Cardiac fibroblast (primary cell): ENCODE measurements at regions not wholly inside any gene's neighbourhood (a gene's known extent, or its start where the extent isn't known, plus 50 kb on each side); places are given as distances from the start of the nearest gene placed in this dataset.

Experiments
- DNase-seq, 2 donors: peaks; one replicate each; pipeline versions ENCODE4 v3.0.0 to v3.0.0-alpha.2; 2010; ENCODE audit warnings: low read depth in 2 of 2
- H3K4me3 ChIP-seq, 2 donors: replicated peaks in 1 of 2; 1 replicate in 1 of 2; 2 replicates in 1 of 2; pipeline ENCODE4 v1.5.1; 2011; ENCODE audit warnings: low read depth in 2 of 2, low read length in 2 of 2, mild to moderate bottlenecking in 2 of 2, moderate library complexity in 1 of 2
- TF ChIP-seq, protein P1 (sequence below): IDR thresholded peaks from one replicate; pipeline ENCODE4 v1.5.1; 2011; ENCODE audit warnings: low read depth, mild to moderate bottlenecking, low read length, inconsistent platforms

DNA sequence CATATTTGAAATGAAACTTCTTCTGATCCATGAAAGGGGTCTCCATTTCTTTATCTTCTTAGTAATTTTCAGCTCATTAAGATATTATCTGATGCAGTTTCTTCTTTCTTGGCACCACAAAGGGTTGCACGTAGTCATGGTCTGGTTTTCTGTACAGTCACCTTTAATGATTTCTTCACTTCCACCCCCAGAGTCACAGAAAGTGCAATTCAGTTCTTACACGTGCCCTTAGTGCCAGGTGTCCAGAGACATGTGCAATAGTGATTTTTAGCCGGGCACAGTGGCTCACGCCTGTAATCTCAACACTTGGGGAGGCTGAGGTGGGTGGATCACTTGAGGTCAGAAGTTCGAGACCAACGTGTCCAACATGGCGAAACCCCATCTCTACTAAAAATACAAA, 202.8 kb upstream of the MTNR1B start:
- TF ChIP-seq, protein P1, sequence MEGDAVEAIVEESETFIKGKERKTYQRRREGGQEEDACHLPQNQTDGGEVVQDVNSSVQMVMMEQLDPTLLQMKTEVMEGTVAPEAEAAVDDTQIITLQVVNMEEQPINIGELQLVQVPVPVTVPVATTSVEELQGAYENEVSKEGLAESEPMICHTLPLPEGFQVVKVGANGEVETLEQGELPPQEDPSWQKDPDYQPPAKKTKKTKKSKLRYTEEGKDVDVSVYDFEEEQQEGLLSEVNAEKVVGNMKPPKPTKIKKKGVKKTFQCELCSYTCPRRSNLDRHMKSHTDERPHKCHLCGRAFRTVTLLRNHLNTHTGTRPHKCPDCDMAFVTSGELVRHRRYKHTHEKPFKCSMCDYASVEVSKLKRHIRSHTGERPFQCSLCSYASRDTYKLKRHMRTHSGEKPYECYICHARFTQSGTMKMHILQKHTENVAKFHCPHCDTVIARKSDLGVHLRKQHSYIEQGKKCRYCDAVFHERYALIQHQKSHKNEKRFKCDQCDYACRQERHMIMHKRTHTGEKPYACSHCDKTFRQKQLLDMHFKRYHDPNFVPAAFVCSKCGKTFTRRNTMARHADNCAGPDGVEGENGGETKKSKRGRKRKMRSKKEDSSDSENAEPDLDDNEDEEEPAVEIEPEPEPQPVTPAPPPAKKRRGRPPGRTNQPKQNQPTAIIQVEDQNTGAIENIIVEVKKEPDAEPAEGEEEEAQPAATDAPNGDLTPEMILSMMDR, result no peak
- no peak overlapping the region for H3K4me3 ChIP-seq

DNA sequence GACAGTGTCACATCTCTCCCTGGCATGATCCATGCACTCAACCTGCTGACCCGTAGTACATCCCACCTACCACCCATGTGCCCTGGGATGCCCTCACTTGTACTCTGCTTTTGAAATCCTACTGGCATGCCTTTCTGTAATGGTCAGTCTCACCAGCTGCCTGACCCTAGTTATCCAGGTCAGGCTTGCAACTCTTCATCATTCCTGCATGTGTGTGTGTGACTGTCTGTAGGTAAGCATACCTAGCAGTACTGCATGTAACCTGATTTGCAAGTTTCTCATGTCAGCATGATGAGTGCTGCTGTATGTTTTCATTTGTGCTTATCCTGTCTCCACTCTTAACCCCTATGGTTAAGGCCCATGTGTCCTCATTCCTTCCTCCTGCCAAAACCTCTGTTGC, 202.0 kb upstream of the MTNR1B start:
- no peak overlapping the region for H3K4me3 ChIP-seq
- TF ChIP-seq, protein P1, result no peak
- DNase-seq, result no peak

More for the DNA sequence above, 202.8 kb upstream of the MTNR1B start:
- DNase-seq, result no peak

DNA sequence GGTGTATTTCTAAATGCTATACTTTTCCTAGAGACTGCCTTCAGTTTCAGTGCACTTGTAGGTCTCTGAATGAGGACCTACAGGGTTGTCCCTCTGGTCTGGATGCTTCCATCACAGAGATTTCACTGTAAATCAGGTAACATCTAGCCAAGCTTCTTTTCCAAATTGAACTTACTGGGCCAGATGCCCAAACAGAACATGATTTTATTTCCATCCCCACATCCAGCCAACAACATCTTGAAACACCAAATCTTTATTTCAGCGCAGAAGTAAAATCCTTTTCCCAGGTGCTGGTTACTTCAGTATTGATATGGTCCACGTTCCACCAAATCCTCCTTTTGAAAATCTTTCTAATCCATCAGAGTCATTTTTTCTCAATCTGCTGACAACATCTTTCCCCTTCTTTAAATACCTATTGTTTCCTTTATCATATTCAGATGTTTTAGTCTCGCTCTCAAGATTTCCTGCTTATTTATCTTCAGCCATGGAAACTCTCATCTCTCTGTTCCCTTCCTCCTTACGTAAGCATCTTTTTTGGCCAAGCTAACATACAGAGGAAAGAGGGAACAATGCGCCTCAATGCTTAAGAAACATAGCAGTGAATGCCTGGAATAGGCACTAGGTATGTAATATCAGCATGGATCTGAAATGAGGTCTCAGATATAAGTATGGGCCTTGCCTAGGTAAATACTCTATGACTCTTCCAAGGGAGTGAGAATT, 201.2 kb upstream of the MTNR1B start:
- DNase-seq, result no peak
- no peak overlapping the region for H3K4me3 ChIP-seq
- TF ChIP-seq, protein P1, result no peak

DNA sequence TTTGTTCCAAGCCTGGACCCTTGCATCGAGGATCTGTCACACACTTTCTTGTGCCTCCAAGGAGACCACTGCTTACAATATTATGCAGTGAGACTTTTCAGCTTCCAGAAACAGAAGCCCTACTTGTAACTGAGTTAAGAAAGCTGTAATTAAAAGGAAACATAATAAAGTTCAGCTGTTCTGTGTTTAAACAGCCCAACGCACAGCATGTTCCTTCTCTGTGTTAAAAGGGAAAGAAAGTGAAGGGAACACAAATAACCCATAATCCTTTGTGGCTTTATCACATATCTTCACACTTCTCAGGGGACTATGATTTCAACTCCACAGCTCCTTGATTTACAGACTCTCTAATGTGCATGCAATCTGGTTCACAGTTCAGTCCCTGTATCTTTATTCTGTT, 200.3 kb upstream of the MTNR1B start:
- no peak overlapping the region for H3K4me3 ChIP-seq
- TF ChIP-seq, protein P1, result no peak
- no peak for DNase-seq

DNA sequence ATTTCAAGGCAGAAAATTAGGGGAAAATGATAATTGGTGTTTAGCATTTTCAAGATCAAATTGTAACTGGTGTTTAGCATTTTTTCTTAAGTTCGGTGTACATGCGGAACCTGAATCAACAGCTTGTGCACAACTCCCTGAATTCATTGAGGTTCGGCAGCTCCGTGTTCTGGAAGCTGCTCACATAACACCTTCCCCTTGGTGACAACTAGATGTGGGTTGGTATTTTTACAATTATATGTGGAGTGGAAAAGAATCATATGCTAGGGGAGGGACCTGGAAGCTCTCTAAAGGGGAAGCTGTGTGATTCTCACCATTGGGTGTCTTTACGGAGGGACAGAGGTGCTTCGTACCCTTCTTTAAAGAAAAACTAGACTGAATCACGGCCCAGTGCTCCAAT, 199.0 kb upstream of the MTNR1B start:
- no peak overlapping the region for H3K4me3 ChIP-seq
- TF ChIP-seq, protein P1, result no peak
- no peak for DNase-seq

DNA sequence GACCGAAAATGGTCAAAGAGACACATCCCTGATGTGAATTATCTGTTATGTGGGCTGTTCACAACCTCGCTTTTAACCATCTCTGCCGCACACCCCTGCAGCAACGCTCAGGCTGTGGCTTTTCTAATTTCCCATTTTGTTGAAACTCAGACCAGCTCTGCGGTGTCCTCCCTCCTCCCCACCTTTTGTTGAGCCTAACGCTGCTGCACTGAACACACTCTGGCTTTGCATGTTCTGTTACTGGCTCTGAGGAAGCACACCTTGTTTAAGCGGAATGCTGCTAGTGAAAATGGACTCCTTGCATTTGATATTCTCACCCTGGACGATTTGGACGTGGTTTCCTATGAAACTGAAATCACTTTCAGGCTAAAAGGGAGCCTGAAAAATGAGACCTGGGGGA, 198.5 kb upstream of the MTNR1B start:
- DNase-seq, result no peak
- H3K4me3 ChIP-seq, result no peak overlapping the region
- TF ChIP-seq, protein P1, result no peak

DNA sequence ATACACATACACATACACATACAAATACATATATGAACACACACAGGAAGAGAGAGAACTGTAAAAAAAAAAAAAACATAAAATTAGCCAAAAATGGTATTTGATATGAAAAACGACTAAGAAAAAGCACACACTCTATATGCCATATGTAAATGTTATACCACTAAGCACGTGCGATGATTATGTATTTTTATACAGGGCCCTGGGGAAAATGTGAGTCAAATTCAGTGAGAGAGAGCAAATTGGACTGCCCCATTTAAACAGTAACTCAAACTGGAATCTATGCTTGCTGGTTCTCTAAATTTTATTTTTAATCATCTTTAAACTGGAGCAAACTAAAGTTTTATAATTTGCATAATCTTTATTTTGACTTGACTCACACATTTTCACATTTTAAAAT, 197.8 kb upstream of the MTNR1B start:
- DNase-seq, result no peak
- no peak overlapping the region for H3K4me3 ChIP-seq
- TF ChIP-seq, protein P1, result no peak
